Pulmonary artery endothelial cell (primary cell): ENCODE measurements at regions not wholly inside any gene's neighbourhood (a gene's known extent, or its start where the extent isn't known, plus 50 kb on each side); places are given as distances from the start of the nearest gene placed in this dataset.

Experiments
- DNase-seq: peaks from one replicate; pipeline ENCODE4 v3.0.0-alpha.2; 2011; ENCODE audit warnings: low read depth, low spot score

GRCh38 chr5:173826086-173826427, 62.1 kb upstream of the CPEB4 start:
- no peak for DNase-seq

- DNase-seq: no peak
Measured at GRCh38 chr5:173826428-173827350, 61.5 kb upstream of the CPEB4 start.

- no peak for DNase-seq
Measured at GRCh38 chr5:173828952-173829351, 59.2 kb upstream of the CPEB4 start.

- no peak for DNase-seq
Measured at GRCh38 chr5:173829826-173830225, 58.3 kb upstream of the CPEB4 start.

- no peak for DNase-seq
Measured at GRCh38 chr5:173830421-173830820, 57.7 kb upstream of the CPEB4 start.

GRCh38 chr5:173831196-173831914, 56.8 kb upstream of the CPEB4 start:
- no peak for DNase-seq

GRCh38 chr5:173832386-173832785, 55.8 kb upstream of the CPEB4 start:
- DNase-seq: no peak

- no peak for DNase-seq
Measured at GRCh38 chr5:173833196-173833985, 54.8 kb upstream of the CPEB4 start.

- no peak for DNase-seq
Measured at GRCh38 chr5:173834071-173834771, 53.9 kb upstream of the CPEB4 start.

- DNase-seq: no peak
Measured at GRCh38 chr5:173835131-173835530, 53.0 kb upstream of the CPEB4 start.

GRCh38 chr5:173835661-173836060, 52.5 kb upstream of the CPEB4 start:
- no peak for DNase-seq

- no peak for DNase-seq
Measured at GRCh38 chr5:173837654-173838053, 50.5 kb upstream of the CPEB4 start.
